Neuronal stem cell (in vitro differentiated cells): ENCODE measurements at regions not wholly inside any gene's neighbourhood (a gene's known extent, or its start where the extent isn't known, plus 50 kb on each side); places are given as distances from the start of the nearest gene placed in this dataset.
A peak's percentile ranks its signal among the peaks of the same experiment; 100 is the strongest.

ENCODE experiments used
- DNase-seq: peaks from one replicate; pipeline ENCODE4 v3.0.0-alpha.2; 2013; ENCODE audit warnings: low spot score
- H2AFZ ChIP-seq: one replicate; pipeline ENCODE4 v1.6.1; 2013; ENCODE audit warnings: mild to moderate bottlenecking, low read length, inconsistent platforms
- H2AK5ac ChIP-seq: 2 replicates; pipeline ENCODE4 v1.6.1; 2013; ENCODE audit warnings: low read depth, mild to moderate bottlenecking, inconsistent platforms, low read length, moderate library complexity, mixed read lengths
- H2BK120ac ChIP-seq: 2 replicates; pipeline ENCODE4 v1.6.1; 2013; ENCODE audit warnings: low read depth, mild to moderate bottlenecking, inconsistent platforms, low read length, moderate library complexity, mixed read lengths
- H2BK12ac ChIP-seq: one replicate; pipeline ENCODE4 v1.6.1; 2013; ENCODE audit warnings: low read length, inconsistent platforms
- H2BK15ac ChIP-seq: 2 replicates; pipeline ENCODE4 v1.6.1; 2013; ENCODE audit warnings: mild to moderate bottlenecking, low read length, inconsistent platforms, mixed read lengths
- H2BK5ac ChIP-seq: one replicate; pipeline ENCODE4 v1.6.1; 2013; ENCODE audit warnings: inconsistent platforms, mild to moderate bottlenecking, low read length, moderate library complexity
- H3K14ac ChIP-seq: one replicate; pipeline ENCODE4 v1.6.1; 2013; ENCODE audit warnings: low read length, inconsistent platforms
- H3K18ac ChIP-seq: 2 replicates; pipeline ENCODE4 v1.6.1; 2013; ENCODE audit warnings: low read length, inconsistent platforms
- H3K23ac ChIP-seq: 2 replicates; pipeline ENCODE4 v1.6.1; 2013; ENCODE audit warnings: low read depth, mild to moderate bottlenecking, mixed read lengths, low read length, inconsistent platforms; ENCODE audit not compliant: poor library complexity
- H3K27ac ChIP-seq: replicated peaks from 3 replicates; pipeline ENCODE4 v1.5.1; 2013; ENCODE audit warnings: low read length, inconsistent platforms
- H3K27me3 ChIP-seq, 3 experiments: 2 replicates each; pipeline ENCODE4 v1.6.1; 2013; ENCODE audit warnings: low read length in 3 of 3, mild to moderate bottlenecking in 2 of 3, inconsistent platforms in 1 of 3, low read depth in 1 of 3, mixed read lengths in 1 of 3, moderate library complexity in 1 of 3; ENCODE audit not compliant: control insufficient read depth in 3 of 3, insufficient read depth in 3 of 3
- H3K36me3 ChIP-seq, 2 donors: replicated peaks in 1 of 2; 2 replicates each; pipeline ENCODE4 v1.6.1; 2013; ENCODE audit warnings: low read length in 2 of 2; ENCODE audit not compliant: control insufficient read depth in 2 of 2, insufficient read depth in 2 of 2
- H3K4ac ChIP-seq: 2 replicates; pipeline ENCODE4 v1.6.1; 2013; ENCODE audit warnings: inconsistent platforms, mild to moderate bottlenecking, low read length, moderate library complexity
- H3K4me1 ChIP-seq, 2 donors: 1 replicate in 1 of 2; 2 replicates in 1 of 2; pipeline ENCODE4 v1.6.1; 2013; ENCODE audit warnings: low read length in 2 of 2, low read depth in 1 of 2; ENCODE audit not compliant: control insufficient read depth in 2 of 2, insufficient read depth in 1 of 2
- H3K4me2 ChIP-seq: one replicate; pipeline ENCODE4 v1.6.1; 2013; ENCODE audit warnings: mild to moderate bottlenecking, low read length, inconsistent platforms; ENCODE audit not compliant: insufficient read depth, poor library complexity, severe bottlenecking
- H3K4me3 ChIP-seq, 2 donors: 2 replicates each; pipeline ENCODE4 v1.5.1; 2013; ENCODE audit warnings: low read length in 2 of 2, mild to moderate bottlenecking in 2 of 2, inconsistent platforms in 1 of 2, moderate library complexity in 1 of 2
- H3K79me1 ChIP-seq: one replicate; pipeline ENCODE4 v1.6.1; 2013; ENCODE audit warnings: low read depth, mild to moderate bottlenecking, inconsistent platforms, low read length, moderate library complexity
- H3K9ac ChIP-seq: one replicate; pipeline ENCODE4 v1.6.1; 2013; ENCODE audit warnings: mild to moderate bottlenecking, low read depth, low read length, inconsistent platforms; ENCODE audit not compliant: poor library complexity
- H3K9me3 ChIP-seq, 2 donors: replicated peaks in 1 of 2; 2 replicates each; pipeline versions ENCODE3 to v1.6.1; 2013; ENCODE audit warnings: low read length in 2 of 2, mild to moderate bottlenecking in 2 of 2, inconsistent platforms in 1 of 2, low read depth in 1 of 2, mixed read lengths in 1 of 2, moderate library complexity in 1 of 2; ENCODE audit not compliant: control insufficient read depth in 2 of 2, insufficient read depth in 1 of 2
- H4K8ac ChIP-seq: one replicate; pipeline ENCODE4 v1.6.1; 2013; ENCODE audit warnings: low read depth, mild to moderate bottlenecking, inconsistent platforms, low read length, moderate library complexity
- H4K91ac ChIP-seq: one replicate; pipeline ENCODE4 v1.6.1; 2013; ENCODE audit warnings: low read length, low read depth, mild to moderate bottlenecking, inconsistent platforms; ENCODE audit not compliant: poor library complexity
- WGBS, 2 donors: extraction: QIAGEN DNeasy Blood & Tissue Kit; methylation state at CpG; one replicate each; pipeline ENCODE4 v1.1.7; 2013; ENCODE audit warnings: missing lambda C conversion rate in 2 of 2, mixed read lengths in 1 of 2; ENCODE audit not compliant: insufficient read length in 2 of 2, insufficient replicate concordance in 1 of 2; ENCODE audit errors: extremely low coverage in 2 of 2; 5-methylcytosine and 5-hydroxymethylcytosine counted together

DNA sequence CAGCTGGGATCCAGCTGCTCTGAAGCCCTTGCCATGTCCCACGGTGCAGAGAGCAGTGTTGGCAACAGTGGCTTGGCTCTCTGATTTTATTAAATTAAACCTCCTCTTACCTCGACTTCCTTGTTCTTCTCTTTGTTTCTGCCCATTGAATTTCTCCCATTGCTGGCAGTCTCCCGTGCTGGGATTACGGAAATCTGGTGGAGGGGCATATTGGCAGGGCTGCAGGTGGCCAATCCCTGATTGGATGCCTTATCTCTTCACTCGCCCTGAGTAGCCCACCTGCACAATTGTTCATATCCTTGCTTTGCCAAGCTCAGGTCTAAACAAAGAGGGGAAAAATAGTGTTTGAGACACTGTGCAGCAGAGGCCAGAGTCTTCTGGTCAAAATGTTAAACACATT is 493.9 kb downstream of the TMA16 start:
- H2BK5ac ChIP-seq: no peak overlapping the region
- H3K14ac ChIP-seq: no peak overlapping the region
- no peaks in the 10 kb centered on the region for H3K79me1 ChIP-seq
- peaks cover 0 to 9% of the 10 kb centered on the region in 2 donors for H3K4me1 ChIP-seq
- H4K91ac ChIP-seq: no peak overlapping the region
- no peaks in the 10 kb centered on the region for H3K27me3 ChIP-seq
- no peak overlapping the region for H2BK15ac ChIP-seq
- whole genome bisulfite sequencing, 2 donors: no CpG with 5 or more reads among the region's 5 CpGs
- no peak overlapping the region for H2AFZ ChIP-seq
- no peak overlapping the region for H3K4ac ChIP-seq
- no peaks in the 10 kb centered on the region for H3K9me3 ChIP-seq
- H3K4me3 ChIP-seq: no peak overlapping the region
- no peak overlapping the region for H3K27ac ChIP-seq
- H2BK120ac ChIP-seq: no peak overlapping the region
- H3K36me3 ChIP-seq: no peaks in the 10 kb centered on the region
- no peak for DNase-seq
- H4K8ac ChIP-seq: no peak overlapping the region
- H3K18ac ChIP-seq: no peak overlapping the region
- H3K23ac ChIP-seq: no peak overlapping the region
- H3K9ac ChIP-seq: no peak overlapping the region
- no peak overlapping the region for H2AK5ac ChIP-seq
- no peak overlapping the region for H3K4me2 ChIP-seq
- H2BK12ac ChIP-seq: no peak overlapping the region

DNA sequence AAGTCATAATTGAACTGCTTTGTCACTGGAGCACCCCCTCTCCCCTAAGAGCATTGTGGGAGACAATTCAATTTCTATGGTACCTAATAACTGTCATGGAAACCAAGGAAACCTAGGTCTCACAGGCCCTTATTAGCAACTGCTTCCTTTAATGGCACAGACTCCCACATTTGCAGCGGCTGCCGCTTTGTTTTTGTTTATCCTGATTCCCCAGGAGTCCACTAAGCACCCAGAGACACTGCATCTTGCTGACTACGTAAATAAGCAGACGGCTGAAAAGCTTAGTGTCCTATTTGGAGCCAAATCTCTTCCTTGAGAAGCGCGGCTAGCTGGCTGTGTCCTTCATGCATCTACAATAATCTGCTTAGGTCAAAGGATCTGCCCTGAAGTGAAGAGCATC is 494.4 kb downstream of the TMA16 start:
- WGBS, 2 donors: no CpG with 5 or more reads among the region's 6 CpGs
- H4K91ac ChIP-seq: no peak overlapping the region
- H3K79me1 ChIP-seq: no peaks in the 10 kb centered on the region
- no peak overlapping the region for H3K4me2 ChIP-seq
- peaks cover 0 to 9% of the 10 kb centered on the region in 2 donors for H3K4me1 ChIP-seq
- DNase-seq: peak; percentile 37
- no peak overlapping the region for H2BK120ac ChIP-seq
- no peak overlapping the region for H2BK15ac ChIP-seq
- H2BK5ac ChIP-seq: no peak overlapping the region
- no peak overlapping the region for H2BK12ac ChIP-seq
- H3K4ac ChIP-seq: no peak overlapping the region
- no peak overlapping the region for H2AFZ ChIP-seq
- no peak overlapping the region for H3K14ac ChIP-seq
- H3K9ac ChIP-seq: no peak overlapping the region
- no peak overlapping the region for H3K18ac ChIP-seq
- no peak overlapping the region for H4K8ac ChIP-seq
- no peak overlapping the region for H3K23ac ChIP-seq
- H3K36me3 ChIP-seq: no peaks in the 10 kb centered on the region
- H2AK5ac ChIP-seq: no peak overlapping the region
- no peak overlapping the region for H3K4me3 ChIP-seq
- no peaks in the 10 kb centered on the region for H3K27me3 ChIP-seq
- no peaks in the 10 kb centered on the region for H3K9me3 ChIP-seq
- H3K27ac ChIP-seq: no peak overlapping the region

DNA sequence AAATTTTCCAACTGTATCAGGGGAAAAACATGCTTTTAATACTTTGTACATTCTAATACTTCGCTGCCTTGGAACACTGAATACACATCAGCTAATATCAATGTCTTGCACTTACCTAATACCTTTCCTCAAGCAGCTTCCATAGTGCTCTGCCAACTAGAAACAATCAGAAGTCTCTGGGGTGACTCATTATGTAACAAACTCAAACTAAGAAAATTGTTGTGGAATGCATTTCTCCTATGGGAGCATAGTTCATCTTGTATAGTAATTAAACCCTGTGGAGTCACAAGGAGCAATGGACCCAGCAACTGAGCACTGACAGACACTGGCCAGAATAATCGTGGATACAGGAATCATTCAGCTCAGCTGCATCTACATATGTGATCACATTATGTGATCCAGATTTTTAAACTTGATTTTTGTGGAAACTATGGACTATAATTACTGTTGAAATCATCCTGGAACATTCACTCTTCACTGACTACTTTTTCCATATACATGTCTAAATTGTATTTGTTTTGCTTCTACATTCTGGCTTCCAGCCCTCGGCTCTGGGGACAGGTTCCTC is 496.9 kb downstream of the TMA16 start:
- Histone ChIP-seq H3K4me2 (no peak overlapping the region), H4K91ac (no peak overlapping the region), H2BK12ac (no peak overlapping the region), H3K36me3 (no peaks in the 10 kb centered on the region), H3K18ac (no peak overlapping the region), H3K9ac (no peak overlapping the region), H3K23ac (no peak overlapping the region), H2BK5ac (no peak overlapping the region), H3K4me1 (peaks cover 0 to 9% of the 10 kb centered on the region in 2 donors), H3K79me1 (no peaks in the 10 kb centered on the region), H3K14ac (no peak overlapping the region), H3K27me3 (no peaks in the 10 kb centered on the region), H3K27ac (no peak overlapping the region), H2BK15ac (no peak overlapping the region), H3K4ac (no peak overlapping the region), H2AK5ac (no peak overlapping the region), H2AFZ (no peak overlapping the region), H3K9me3 (no peaks in the 10 kb centered on the region), H3K4me3 (no peak overlapping the region), H4K8ac (no peak overlapping the region), H2BK120ac (no peak overlapping the region)
- no peak for DNase-seq
- no CpG with 5 or more reads among the region's 3 CpGs for WGBS, 2 donors

DNA sequence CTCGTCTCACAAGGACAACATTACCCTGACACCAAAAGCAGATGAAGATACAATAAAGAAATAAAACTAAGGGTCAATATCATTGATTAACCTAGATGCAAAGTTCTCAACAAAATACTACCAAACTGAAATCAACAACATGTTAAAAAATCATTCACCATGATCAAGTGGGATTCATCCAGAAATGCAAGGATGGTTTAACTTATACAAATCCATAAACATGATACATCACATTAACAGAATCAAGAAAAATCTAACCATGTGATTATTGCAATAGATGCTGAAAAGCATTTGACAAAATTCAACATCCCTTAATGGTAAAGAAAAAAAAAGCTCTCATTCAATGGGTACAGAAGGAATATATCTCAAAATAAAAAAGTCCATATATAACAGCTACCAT is 514.9 kb downstream of the TMA16 start:
- Histone ChIP-seq H3K23ac (no peak overlapping the region), H2BK15ac (no peak overlapping the region), H3K27me3 (no peaks in the 10 kb centered on the region), H3K9me3 (no peaks in the 10 kb centered on the region), H3K18ac (no peak overlapping the region), H3K4me2 (no peak overlapping the region), H3K14ac (no peak overlapping the region), H3K4ac (no peak overlapping the region), H3K9ac (no peak overlapping the region), H2BK5ac (no peak overlapping the region), H4K8ac (no peak overlapping the region), H3K4me3 (no peak overlapping the region), H2AFZ (no peak overlapping the region), H2BK120ac (no peak overlapping the region), H3K36me3 (no peaks in the 10 kb centered on the region), H3K27ac (no peak overlapping the region), H2AK5ac (no peak overlapping the region), H3K4me1 (no peaks in the 10 kb centered on the region), H2BK12ac (no peak overlapping the region), H4K91ac (no peak overlapping the region), H3K79me1 (no peaks in the 10 kb centered on the region)
- DNase-seq: no peak
- no CpG with 5 or more reads among the region's 1 CpG for WGBS, 2 donors
